MM.1S (cell line): ENCODE measurements at regions not wholly inside any gene's neighbourhood (a gene's known extent, or its start where the extent isn't known, plus 50 kb on each side); places are given as distances from the start of the nearest gene placed in this dataset.
"Not testable (repeated sequence)": the region's sequence is repeated elsewhere in the genome, so short reads cannot be mapped to it uniquely, and the experiment has no call there.

Experiments
- CTCF ChIP-seq: fragments of 300-600 bp; sonication (generic); IDR thresholded peaks from 2 replicates; pipeline ENCODE4 v1.5.1; 2016; ENCODE audit warnings: antibody characterized with exemption, low read length, mixed read lengths
- EZH2 ChIP-seq: fragments of 300-600 bp; sonication (generic); optimal IDR thresholded peaks from 2 replicates; pipeline ENCODE3; 2017; ENCODE audit warnings: low read depth, mild to moderate bottlenecking, antibody characterized with exemption, low read length, mixed read lengths

DNA sequence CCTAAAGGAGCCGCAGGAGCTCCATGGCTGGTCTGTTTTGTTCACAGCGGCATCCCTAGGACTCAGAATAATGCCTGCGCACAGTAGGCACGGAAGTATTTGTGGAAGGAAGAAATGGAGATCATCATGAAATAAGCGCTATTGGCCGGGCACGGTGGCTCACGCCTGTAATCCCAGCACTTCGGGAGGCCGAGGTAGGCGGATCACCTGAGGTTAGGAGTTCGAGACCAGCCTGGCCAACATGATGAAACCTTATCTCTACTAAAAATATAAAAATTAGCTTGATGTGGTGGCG is 175.5 kb upstream of the CIBAR2 start:
- TF ChIP-seq CTCF, EZH2: not testable (repeated sequence)
